ENCODE measurements at regions not wholly inside any gene's neighbourhood (a gene's known extent, or its start where the extent isn't known, plus 50 kb on each side); places are given as distances from the start of the nearest gene placed in this dataset.

DNA sequence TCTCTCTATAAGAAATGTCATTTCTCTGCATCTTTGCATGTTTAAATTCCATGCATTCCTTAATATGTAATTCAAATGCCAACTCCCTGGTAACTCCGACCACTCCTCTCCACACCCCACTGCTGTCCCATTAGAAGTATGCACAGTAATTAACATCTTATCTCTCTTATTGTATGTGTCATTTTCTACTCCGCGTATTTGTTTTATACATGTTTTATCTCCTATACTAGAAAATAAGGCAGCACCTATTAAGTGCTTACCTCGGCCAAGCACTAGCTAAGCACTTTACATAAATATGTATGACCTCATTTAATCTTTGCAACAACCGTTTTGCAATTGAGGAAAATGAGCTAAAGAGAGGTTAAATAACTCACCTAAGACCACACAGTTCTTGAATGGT is 469.8 kb downstream of the BCAT1 start:
- Histone ChIP-seq H3K27ac (replicated peaks) (no peak overlapping the region), H3K27me3 (ENCODE audit: insufficient read depth, poor library complexity, severe bottlenecking) (no peaks in the 10 kb centered on the region), H3K4me3 (replicated peaks; ENCODE audit: insufficient read depth, low read length) (no peak overlapping the region)
- TF ChIP-seq, protein P1, sequence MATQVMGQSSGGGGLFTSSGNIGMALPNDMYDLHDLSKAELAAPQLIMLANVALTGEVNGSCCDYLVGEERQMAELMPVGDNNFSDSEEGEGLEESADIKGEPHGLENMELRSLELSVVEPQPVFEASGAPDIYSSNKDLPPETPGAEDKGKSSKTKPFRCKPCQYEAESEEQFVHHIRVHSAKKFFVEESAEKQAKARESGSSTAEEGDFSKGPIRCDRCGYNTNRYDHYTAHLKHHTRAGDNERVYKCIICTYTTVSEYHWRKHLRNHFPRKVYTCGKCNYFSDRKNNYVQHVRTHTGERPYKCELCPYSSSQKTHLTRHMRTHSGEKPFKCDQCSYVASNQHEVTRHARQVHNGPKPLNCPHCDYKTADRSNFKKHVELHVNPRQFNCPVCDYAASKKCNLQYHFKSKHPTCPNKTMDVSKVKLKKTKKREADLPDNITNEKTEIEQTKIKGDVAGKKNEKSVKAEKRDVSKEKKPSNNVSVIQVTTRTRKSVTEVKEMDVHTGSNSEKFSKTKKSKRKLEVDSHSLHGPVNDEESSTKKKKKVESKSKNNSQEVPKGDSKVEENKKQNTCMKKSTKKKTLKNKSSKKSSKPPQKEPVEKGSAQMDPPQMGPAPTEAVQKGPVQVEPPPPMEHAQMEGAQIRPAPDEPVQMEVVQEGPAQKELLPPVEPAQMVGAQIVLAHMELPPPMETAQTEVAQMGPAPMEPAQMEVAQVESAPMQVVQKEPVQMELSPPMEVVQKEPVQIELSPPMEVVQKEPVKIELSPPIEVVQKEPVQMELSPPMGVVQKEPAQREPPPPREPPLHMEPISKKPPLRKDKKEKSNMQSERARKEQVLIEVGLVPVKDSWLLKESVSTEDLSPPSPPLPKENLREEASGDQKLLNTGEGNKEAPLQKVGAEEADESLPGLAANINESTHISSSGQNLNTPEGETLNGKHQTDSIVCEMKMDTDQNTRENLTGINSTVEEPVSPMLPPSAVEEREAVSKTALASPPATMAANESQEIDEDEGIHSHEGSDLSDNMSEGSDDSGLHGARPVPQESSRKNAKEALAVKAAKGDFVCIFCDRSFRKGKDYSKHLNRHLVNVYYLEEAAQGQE (IDR thresholded peaks at IDR 0.05; ENCODE audit: insufficient replicate concordance, low read depth), result no peak
- TF ChIP-seq SPI1 (IDR thresholded peaks at IDR 0.05; ENCODE audit: borderline replicate concordance, low read depth) (no peak), POLR2AphosphoS5 (IDR thresholded peaks at IDR 0.05; ENCODE audit: low read depth) (no peak), GABPA (IDR thresholded peaks at IDR 0.05; ENCODE audit: low read depth) (no peak)
- TF ChIP-seq, protein P2, sequence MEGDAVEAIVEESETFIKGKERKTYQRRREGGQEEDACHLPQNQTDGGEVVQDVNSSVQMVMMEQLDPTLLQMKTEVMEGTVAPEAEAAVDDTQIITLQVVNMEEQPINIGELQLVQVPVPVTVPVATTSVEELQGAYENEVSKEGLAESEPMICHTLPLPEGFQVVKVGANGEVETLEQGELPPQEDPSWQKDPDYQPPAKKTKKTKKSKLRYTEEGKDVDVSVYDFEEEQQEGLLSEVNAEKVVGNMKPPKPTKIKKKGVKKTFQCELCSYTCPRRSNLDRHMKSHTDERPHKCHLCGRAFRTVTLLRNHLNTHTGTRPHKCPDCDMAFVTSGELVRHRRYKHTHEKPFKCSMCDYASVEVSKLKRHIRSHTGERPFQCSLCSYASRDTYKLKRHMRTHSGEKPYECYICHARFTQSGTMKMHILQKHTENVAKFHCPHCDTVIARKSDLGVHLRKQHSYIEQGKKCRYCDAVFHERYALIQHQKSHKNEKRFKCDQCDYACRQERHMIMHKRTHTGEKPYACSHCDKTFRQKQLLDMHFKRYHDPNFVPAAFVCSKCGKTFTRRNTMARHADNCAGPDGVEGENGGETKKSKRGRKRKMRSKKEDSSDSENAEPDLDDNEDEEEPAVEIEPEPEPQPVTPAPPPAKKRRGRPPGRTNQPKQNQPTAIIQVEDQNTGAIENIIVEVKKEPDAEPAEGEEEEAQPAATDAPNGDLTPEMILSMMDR (IDR thresholded peaks at IDR 0.05; ENCODE audit: insufficient read depth, low read length), result no peak
- DNase-seq (ENCODE audit: low read depth in 1 of 2, low spot score in 1 of 2), result no peak

DNA sequence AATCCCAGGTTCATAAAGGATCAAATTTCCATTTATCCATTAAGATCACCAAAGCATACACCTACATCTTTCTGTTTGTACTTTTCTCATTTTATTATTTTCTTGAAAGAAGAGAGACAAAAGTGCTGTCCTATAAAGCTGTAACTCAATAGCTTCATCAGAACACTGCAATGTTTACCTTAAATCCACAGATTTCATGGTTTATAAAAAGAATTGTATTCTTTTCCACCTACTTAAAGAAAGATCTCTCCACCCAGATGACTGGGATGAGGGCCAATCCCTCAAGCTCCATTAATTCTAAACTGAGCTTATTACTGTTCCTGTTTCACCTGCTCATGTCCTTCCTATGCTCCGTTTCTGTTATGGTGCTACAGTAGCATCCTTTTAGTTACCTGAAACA is 470.6 kb downstream of the BCAT1 start:
- H3K27ac ChIP-seq (replicated peaks), result no peak overlapping the region
- H3K4me3 ChIP-seq (replicated peaks; ENCODE audit: insufficient read depth, low read length), result no peak overlapping the region
- no peak for DNase-seq (ENCODE audit: low read depth in 1 of 2, low spot score in 1 of 2)
- no peaks in the 10 kb centered on the region for H3K27me3 ChIP-seq (ENCODE audit: insufficient read depth, poor library complexity, severe bottlenecking)
- TF ChIP-seq, protein P1 (IDR thresholded peaks at IDR 0.05; ENCODE audit: insufficient replicate concordance, low read depth), result no peak
- TF ChIP-seq, protein P2 (IDR thresholded peaks at IDR 0.05; ENCODE audit: insufficient read depth, low read length), result no peak

DNA sequence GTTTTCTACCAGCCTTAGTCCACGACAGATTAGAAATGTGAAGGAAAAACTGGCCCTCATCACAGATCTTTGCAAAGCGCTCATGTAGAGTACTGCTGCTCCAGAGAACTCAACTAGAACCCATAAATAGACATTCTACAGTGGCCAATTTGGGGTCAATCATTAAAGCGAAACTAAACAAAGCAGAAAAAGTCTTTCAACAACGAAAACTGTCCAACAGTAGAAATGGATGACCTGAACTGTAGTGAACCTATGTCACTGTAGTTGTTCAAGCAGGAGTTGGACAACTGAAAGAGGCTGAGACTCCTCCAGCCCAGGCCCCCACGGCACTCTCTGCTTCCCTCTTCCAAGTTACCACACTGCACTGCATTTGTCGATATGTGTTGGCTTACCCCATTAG is 472.6 kb downstream of the BCAT1 start:
- no peak for DNase-seq (ENCODE audit: low read depth in 1 of 2, low spot score in 1 of 2)
- no peak overlapping the region for H3K4me3 ChIP-seq (replicated peaks; ENCODE audit: insufficient read depth, low read length)
- no peak for TF ChIP-seq POLR2AphosphoS5 (IDR thresholded peaks at IDR 0.05; ENCODE audit: low read depth)
- TF ChIP-seq, protein P2 (IDR thresholded peaks at IDR 0.05; ENCODE audit: insufficient read depth, low read length), result no peak
- no peak for TF ChIP-seq SPI1 (IDR thresholded peaks at IDR 0.05; ENCODE audit: borderline replicate concordance, low read depth)
- TF ChIP-seq, protein P1 (IDR thresholded peaks at IDR 0.05; ENCODE audit: insufficient replicate concordance, low read depth), result no peak
- no peak for TF ChIP-seq GABPA (IDR thresholded peaks at IDR 0.05; ENCODE audit: low read depth)
- no peaks in the 10 kb centered on the region for H3K27me3 ChIP-seq (ENCODE audit: insufficient read depth, poor library complexity, severe bottlenecking)
- no peak overlapping the region for H3K27ac ChIP-seq (replicated peaks)
